Suprapubic skin (tissue), 3 donors: ENCODE measurements at regions not wholly inside any gene's neighbourhood (a gene's known extent, or its start where the extent isn't known, plus 50 kb on each side); places are given as distances from the start of the nearest gene placed in this dataset.

Experiments used
- CTCF ChIP-seq, 2 donors: fragments of 200-600 bp in 1 of 2; fragments of 450-650 bp in 1 of 2; sonication (generic) in 1 of 2; IDR thresholded peaks; one replicate each; pipeline ENCODE4 v1.5.1; 2016 to 2019; ENCODE audit warnings: antibody characterized with exemption in 2 of 2, mild to moderate bottlenecking in 1 of 2, moderate library complexity in 1 of 2
- POLR2AphosphoS5 ChIP-seq, 3 donors: sonication (generic); formaldehyde crosslinking; IDR thresholded peaks; one replicate each; pipeline ENCODE4 v1.6.1; 2017; ENCODE audit warnings: antibody characterized with exemption in 3 of 3

GRCh38 chr17:77492446-77493237 is 351.9 kb downstream of the SEC14L1 start:
- TF ChIP-seq POLR2AphosphoS5 (IDR thresholded peaks at IDR 0.05) = no peak
- no peak for TF ChIP-seq CTCF (IDR thresholded peaks at IDR 0.05)
